HG03103 (cell line): ENCODE measurements at regions not wholly inside any gene's neighbourhood (a gene's known extent, or its start where the extent isn't known, plus 50 kb on each side); places are given as distances from the start of the nearest gene placed in this dataset.
A peak's percentile ranks its signal among the peaks of the same experiment; 100 is the strongest.
"Not testable (repeated sequence)": the region's sequence is repeated elsewhere in the genome, so short reads cannot be mapped to it uniquely, and the experiment has no call there.

Experiments used
- ATAC-seq: cut with Tn5 transposase; IDR thresholded peaks from one replicate; pipeline ENCODE4 v1.9.1; 2021; ENCODE audit warnings: low read depth; ENCODE audit not compliant: unreplicated experiment

DNA sequence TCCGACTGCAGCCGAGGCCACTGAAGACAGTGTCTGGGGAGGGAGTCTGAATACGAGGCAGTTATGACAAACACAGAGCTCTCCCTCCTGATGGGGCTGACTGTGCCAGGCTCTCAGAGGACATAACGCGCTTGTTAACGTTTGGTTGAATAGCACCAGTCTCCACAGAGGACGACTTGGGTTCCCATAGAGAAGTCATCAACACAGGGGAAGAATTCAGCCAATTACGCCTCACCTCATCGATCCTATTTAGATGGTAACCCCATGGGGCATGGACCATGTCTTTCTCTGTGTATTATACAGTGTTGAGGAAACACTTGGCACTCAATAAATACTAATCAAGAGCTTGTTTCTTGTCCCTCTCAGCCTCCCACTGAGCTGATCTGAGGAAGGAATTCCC is 642.6 kb upstream of the LCORL start:
- ATAC-seq = no peak

DNA sequence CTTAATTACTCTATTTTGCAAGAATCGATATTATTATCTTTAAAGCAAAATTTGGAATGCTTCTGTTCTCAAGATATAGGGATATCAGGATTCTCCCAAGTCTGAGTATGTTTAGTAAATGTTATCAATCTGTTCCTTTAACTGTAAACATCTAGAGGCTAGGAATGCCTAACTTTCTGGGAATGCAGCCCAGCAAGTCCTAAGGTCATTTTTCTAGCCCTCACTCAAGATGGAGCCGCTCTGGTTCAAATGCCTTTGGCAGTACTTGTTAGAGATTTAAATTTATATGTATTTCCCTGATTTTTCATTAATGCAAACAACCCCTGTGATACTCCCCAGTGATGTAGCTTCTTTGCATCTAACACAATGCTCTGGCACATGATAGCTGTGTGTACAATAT is 623.8 kb upstream of the LCORL start:
- ATAC-seq = no peak

DNA sequence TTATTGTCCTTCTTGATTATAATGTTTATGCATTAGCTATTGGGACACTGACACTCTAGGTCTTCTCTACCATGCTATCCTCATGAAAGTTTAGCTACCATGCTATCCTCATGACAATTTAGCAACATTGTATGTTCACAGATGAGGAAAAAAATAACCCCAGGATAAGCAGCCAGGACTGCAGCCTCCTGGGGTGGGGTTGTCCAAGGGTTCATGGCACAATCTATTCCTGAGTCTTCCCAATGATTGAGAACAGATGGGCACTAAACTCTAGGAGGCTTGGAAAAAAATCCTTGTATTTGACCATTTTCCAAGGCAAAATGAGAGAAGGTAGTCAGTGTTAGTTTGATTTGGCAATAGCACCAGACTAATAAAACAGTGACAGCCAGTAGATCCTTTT is 619.8 kb upstream of the LCORL start:
- ATAC-seq = no peak

DNA sequence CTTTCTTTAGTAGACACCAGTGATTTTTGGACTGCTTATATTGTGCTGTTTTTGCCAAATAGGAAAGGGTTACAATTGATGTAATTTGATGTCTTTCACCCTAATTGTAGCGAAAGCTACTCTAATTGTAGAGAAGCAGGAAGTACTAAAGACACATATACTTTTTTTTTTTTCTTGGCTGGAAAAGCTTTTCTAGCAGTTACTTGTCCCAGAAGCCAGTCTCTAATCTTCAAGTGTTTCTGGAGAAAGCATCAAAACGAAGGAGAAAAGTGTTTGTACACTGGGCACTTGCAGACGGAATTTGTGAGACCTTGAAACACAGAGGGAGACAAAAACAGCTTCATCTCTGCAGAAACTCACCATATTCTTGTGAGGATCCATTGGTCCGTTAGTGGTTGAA is 616.5 kb upstream of the LCORL start:
- no peak for ATAC-seq

DNA sequence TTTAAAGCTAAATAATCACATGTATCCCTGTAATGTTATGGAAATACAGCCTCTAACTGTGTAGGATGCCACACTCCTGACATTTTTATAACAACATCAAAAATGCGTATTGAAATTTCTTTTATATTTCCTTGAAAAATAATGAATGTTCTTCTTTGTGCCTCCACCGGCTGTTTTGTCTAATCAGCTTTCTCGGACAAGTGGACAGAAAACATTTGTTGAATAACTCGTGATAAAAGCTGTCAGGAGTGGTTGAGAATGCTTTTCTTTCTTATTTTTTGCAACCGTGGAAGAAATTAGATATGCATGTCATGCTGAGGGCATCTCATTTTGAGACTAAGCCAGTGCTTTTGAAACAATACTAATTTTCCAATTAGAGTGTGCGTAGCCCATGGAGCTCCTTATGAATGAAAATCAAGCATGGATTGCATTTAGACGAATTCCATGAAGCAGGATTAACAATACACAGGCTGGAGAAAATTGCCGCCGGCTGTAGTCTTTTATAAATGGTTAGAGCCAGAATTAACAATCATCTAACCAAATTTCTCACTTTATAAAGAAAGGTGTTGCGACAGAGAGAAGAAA is 614.5 kb upstream of the LCORL start:
- no peak for ATAC-seq

DNA sequence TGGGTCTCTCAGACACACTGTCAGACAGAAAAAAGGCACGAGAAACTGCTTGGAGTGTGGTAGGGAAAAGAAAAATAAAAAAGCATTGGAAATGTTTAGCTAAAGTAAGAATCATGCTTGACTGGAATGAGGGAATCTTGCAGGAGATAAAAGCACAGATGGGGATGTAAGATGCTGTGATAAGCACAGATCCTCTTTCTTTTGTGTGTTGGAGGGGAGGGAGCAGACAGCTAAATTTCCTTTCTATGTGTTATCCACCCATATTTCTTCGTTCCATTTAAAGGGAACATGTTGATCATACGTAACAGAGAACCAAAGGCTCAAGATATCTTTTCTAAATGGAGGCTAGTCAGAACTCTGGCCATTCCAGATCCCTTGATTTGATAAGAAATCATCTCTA is 614.0 kb upstream of the LCORL start:
- ATAC-seq = no peak

DNA sequence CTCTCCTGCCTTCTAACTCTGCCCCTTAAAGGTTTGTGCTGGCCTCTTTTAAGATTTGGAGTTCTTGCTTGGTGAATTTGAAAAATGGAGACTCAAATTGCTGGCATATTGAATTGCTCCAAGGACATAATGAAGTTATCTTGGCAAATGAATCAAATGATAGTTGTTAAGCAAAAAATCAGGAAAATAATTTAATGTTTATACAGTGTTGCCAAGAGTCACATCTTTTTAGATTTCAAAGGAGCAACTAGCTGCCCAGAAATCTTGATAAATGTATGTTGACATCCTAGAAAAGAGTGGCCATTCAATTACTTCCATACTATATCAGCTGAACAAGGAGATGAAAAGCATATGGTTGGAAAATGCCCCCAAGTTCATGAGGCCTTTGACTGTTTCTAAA is 610.0 kb upstream of the LCORL start:
- no peak for ATAC-seq

DNA sequence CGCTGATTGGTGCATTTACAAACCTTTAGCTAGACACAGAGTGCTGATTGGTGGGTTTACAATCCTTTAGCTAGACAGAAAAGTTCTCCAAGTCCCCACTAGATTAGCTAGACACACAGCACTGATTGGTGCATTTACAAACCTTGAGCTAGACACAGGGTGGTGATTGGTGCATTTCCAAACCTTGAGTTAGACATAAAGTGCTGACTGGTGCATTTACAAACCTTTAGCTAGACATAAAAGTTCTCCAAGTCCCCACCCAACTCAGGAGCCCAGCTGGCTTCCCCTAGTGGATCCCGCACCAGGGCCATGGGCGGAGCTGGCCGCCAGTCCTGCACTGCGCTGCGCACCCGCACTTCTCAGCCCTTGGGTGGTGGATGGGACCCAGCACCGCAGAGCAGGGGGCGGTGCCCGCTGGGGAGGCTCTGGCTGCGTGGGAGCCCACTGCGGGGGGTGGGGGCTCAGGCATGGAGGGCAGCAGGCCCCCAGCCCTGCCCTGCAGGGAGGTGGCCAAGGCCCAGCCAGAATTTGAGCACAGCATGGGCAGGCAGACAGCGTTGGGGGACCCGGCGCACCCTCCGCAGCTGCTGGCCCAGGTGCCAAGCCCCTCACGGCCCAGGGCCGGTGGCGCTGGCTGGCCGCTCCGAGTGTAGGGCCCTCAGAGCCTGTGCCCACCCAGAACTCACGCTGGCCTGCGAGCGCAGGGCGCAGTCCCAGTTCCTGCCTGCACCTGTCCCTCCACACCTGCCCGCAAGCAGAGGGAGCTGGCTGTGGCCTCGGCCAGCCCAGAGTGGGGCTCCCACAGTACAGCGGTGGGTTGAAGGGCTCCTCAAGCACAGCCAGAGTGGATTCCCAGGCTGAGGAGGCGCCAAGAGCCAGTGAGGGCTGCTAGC is 608.9 kb upstream of the LCORL start:
- no peak for ATAC-seq

DNA sequence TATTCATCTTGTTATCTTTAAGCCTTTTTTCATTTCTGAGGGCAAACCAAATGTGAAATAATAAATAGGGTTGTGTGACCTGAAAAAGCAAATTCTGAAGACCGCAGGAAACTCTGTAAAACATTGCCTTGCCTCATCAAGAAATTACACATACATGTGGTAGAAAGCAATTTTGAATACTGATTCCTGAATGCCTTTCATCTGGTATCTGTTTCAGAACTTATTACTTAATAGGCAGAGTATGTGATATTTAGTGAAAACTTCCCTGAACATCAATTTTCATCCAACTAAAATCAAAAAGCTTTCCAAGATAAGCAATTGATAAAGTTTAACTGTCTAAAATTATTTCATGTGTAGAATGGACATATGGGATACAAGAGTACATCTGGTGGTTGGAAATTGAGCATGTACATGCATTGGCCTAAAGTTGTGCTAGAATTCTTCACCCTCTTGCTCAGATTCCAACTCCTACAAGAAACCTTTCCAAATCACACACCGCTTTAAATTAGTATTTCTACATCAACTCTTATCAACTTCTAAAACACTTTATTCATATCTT is 606.0 kb upstream of the LCORL start:
- no peak for ATAC-seq

DNA sequence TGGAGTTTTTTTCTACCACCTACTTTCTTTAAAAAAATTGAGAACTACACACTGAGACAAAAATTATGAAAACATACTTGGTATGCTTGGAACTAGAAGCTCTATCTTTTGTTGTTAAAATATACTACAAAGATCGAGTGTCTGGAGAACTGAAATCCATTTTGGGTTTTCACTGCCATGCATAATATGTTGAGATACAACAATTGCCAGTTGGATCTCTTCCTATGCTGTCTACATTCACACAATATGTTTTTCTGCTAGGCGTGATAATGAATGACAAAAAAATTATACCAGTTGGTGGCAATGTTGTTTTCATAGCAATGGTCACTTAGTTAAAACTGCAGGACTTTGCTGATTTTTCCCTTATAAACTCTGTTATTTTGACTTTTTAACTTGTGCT is 605.4 kb upstream of the LCORL start:
- ATAC-seq = no peak

DNA sequence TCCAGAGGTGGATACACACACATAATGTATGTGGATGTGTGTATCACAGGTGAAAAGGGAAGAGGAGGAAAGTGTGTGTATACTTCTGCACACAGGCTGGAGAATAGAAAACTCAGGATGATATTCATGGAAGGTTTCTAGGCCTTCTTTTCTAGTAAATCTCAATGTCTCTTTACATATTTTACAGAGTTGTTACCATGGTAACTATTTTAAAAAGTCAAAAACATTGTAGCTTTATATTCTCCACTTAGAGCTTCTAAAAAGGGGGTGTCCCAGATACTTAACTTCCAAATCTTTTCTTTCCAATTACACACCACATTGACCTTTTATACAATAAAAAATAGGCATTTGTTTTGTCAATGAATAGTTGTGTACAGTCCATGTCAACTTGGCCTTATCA is 604.8 kb upstream of the LCORL start:
- no peak for ATAC-seq

DNA sequence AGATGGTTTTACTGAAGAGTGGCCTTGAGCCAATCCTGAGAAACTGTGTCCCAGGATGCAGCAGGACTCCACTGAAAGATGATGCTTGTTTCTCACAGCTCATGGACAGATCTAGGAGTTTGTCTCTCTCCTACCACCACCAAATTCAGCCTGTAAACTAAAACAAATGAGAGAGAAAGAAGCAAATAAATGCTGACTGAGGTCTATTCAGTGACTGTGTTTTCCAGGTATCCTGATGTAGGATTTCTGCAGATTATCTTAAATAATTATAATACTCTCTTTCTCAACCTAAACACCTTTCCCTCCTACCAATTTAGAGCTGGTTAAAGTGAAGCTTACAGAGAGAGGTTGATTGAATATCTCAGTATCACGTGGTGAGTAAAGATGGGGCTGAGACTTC is 599.6 kb upstream of the LCORL start:
- ATAC-seq = no peak

DNA sequence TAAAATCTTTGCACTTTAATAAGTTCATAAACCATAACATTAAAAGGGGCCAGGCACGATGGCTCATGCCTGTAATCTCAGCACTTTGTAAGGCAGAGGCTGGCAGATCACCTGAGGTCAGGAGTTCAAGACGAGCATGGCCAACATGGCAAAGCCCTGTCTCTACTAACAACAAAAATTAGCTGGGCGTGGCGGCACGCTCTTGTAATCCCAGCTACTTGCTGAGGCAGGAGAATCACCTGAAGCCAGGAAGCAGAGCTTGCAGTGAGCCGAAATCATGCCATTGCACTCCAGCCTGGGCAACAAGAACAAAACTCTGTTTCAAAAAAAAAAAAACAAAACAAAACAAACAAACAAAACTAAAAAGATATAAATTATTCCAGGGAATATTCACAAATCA is 595.2 kb upstream of the LCORL start:
- no peak for ATAC-seq

DNA sequence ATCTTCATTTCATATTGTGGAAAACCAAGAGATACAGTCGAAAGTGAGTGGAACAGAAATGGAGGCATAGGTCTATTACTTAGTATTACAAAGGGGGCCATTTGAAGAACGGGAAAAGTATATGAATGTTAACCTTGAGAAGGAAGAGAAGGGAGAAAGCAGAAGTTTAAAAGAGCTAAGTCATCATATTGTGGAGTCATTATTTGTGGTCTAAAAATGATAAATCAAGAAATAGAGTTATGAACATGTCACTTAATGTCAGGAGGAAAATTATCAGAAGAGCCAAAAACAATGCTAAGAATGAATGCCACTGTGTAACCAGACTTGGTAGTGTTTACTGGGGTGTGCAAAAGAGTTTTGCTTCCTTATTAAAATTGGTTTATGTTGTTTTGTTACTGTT is 589.5 kb upstream of the LCORL start:
- no peak for ATAC-seq

DNA sequence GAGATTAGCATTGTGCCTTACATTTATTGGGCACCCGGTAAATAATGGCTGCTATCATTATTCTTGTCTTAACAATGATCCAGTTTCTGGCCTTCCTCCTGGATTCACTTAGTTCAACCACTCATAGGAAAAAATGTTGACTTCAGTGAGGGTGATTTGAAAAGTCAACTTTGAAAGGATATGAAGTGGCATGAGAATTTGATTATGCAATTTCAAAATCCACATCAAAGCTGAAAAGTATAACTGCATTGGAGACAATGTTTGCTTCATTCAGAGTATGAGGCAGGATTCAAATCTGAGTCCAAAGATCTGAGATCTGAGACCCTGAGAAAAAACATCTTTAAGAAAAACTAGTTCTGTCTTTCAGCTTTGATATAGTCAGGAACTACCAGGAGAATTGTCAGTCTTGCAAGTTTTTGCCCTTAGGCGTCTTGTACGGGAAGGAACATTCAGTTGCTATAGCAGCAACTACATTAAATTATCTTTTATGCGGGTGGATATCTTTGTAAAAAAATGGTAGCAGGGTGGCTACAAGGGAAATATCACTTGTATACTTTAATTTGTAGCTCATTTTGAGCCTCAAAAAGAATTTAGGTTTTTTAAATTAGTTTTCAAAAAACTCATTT is 587.5 kb upstream of the LCORL start:
- no peak for ATAC-seq

DNA sequence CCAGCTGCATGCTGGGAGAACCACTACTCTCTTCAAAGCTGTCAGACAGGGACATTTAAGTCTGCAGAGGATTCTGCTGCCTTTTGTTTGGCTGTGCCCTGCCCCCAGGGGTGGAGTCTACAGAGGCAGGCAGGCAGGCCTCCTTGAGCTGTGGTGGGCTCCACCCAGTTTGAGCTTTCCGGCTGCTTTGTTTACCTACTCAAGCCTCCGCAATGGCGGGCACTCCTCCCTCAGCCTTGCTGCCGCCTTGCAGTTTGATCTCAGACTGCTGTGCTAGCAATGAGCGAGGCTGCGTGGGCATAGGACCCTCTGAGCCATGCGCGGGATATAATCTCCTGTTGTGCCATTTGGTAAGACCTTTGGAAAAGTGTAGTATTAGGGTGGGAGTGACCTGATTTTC is 581.1 kb upstream of the LCORL start:
- not testable (repeated sequence) for ATAC-seq

DNA sequence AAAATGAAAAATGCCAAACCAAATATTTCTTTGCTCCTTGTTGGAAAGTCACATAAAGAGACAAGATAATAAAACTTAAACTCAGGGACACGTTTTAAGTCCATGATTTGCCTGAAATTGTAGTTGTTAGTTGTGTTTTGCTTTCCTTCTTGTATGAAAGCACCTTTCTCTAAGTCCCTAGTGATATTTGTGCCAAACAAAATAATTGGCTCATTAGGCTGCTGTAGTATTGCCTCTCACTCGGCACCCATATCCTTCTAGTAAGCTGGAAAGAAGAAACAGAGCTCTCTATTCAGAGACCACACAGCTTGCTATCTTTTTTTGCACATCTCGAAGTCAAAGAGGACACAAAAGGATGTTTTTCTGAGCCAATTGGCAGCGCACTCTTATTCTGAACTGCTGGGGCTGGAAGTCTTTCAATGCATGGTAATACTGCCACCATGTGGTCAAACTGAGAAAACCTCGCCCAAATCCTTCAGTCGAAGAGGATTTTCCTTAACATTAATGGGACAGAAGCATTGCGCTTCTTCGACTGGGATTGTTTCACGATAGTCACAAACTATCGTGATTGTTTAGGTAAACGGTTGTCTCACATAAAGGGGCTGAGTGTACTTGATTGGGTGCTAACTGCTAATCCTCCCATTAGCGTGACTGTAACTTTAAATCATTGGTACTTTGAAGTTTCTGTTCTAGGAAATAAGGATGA is 571.9 kb upstream of the LCORL start:
- ATAC-seq = peak; percentile 85

DNA sequence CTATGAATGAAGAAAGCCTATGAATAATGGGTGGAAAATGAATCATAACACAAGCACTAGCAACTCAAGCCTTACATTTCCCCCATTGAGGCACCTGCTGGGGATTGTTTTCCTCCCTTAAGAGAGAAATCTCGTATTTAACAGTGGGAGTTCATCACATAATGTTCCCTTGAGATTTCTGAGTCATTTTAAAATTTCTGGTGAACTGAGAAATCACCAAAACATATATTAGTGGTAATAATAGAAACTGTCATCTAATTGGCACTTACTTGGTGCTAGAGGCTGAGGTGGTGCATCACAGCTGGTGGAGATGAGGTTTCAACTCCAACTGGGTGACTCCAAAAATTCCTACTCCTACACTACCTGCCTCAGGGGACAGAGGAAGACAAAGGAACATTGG is 561.3 kb upstream of the LCORL start:
- no peak for ATAC-seq

DNA sequence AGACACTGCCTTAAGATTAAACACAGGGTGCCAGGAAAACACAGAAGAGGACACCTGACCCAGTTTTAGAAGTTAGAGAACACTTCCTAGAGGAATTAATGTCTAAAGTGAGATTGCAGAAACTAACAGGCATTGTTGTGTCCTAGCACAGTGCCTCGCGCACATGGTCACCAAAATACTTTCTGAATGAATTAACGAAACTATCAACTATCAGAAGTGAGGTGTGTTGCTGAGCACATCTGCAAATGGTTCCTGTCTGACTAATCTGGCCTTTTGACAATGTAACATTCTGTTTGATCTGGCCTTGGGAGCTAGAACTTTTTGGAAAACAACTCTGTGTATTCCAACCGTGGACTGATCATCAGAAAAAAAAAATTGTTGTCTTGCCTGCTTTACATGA is 556.8 kb upstream of the LCORL start:
- no peak for ATAC-seq

DNA sequence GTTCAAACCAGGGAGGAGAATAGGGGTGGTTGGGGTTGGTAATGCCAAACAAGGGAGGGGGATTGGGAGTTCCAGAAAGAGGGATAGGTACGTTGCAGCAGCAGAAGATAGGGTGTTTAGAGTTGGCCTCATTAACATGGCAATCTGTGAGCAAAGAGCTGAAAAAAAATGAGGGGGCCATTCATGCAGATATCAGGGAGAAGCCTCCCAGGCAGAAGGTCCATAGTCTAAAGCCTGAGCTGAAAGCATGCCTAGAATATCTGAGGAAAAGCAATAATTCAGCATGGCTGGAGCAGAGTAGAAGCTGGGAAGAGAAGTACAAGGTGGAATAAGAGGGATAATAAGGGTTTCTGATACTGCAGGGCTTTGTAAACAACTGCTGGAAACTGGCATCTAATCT is 550.9 kb upstream of the LCORL start:
- no peak for ATAC-seq

DNA sequence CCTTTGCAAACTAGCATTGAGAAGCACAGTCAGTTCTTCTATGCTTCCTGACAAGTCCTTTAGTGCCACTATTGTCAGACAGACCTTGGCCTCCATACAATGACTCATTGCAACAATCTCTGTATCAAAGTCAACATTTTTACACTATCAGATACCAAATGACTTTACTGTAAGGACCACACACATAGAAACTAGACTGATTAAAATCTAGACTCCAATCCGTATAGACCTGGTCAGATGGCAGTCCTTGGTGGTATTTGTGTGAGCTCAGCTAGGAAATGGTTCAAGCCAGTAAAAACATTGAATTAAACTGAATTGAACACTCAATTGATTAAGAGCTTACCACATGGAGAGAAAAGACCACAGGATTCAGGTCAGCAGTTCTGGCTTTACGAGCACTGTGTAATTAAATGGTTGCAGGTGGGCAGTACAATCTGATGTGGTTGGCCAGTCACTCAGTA is 549.8 kb upstream of the LCORL start:
- no peak for ATAC-seq
